K562 (cell line): ENCODE measurements at regions not wholly inside any gene's neighbourhood (a gene's known extent, or its start where the extent isn't known, plus 50 kb on each side); places are given as distances from the start of the nearest gene placed in this dataset.

Source experiments
- BCL6 ChIP-seq: fragments of 250-450 bp; sonication (Bioruptor Pico); IDR thresholded peaks from 2 replicates; pipeline ENCODE4 v1.4.0; 2020
- CEBPZ ChIP-seq: fragments of 150-350 bp; IDR thresholded peaks from 2 replicates; pipeline ENCODE4 v1.6.1; 2014; ENCODE audit warnings: low read depth, mild to moderate bottlenecking, low read length, borderline replicate concordance
- ELF2 ChIP-seq: fragments of 250-450 bp; sonication (Bioruptor Pico); IDR thresholded peaks from 2 replicates; pipeline ENCODE4 v1.5.0; 2021; ENCODE audit warnings: mild to moderate bottlenecking
- GATAD2A ChIP-seq: fragments of 450-650 bp; IDR thresholded peaks from 2 replicates; pipeline ENCODE4 v1.6.1; 2017
- KLF13 ChIP-seq: fragments of 450-650 bp; IDR thresholded peaks from 2 replicates; pipeline ENCODE4 v1.6.1; 2016; ENCODE audit warnings: missing genetic modification characterization, low read depth, mild to moderate bottlenecking, missing compliant biosample characterization, moderate library complexity, borderline replicate concordance
- MYNN ChIP-seq, 2 experiments: sonication (generic); formaldehyde crosslinking in 1 of 2; IDR thresholded peaks; 2 replicates each; pipeline versions ENCODE4 v1.5.0 to v1.6.1; 2016 to 2020; ENCODE audit warnings: antibody characterized with exemption in 1 of 2, missing genetic modification reagents in 1 of 2
- NCOA2 ChIP-seq, 2 experiments: fragments of 450-650 bp; IDR thresholded peaks; 2 replicates each; pipeline ENCODE4 v1.6.1; 2018; ENCODE audit warnings: mild to moderate bottlenecking in 2 of 2, moderate library complexity in 1 of 2; ENCODE audit not compliant: partially characterized antibody in 2 of 2
- NCOA4 ChIP-seq: fragments of 450-650 bp; IDR thresholded peaks from 2 replicates; pipeline ENCODE4 v1.6.1; 2018; ENCODE audit warnings: mild to moderate bottlenecking; ENCODE audit not compliant: partially characterized antibody
- ZKSCAN3 ChIP-seq: fragments of 250-450 bp; sonication (Bioruptor Pico); IDR thresholded peaks from 2 replicates; pipeline ENCODE4 v1.4.0; 2020
- TF ChIP-seq, protein P1 (sequence below): fragments of 450-650 bp; IDR thresholded peaks from 2 replicates; pipeline ENCODE4 v1.7.0; 2016; ENCODE audit warnings: borderline replicate concordance
- TF ChIP-seq, protein P2 (sequence below), 3 experiments: IDR thresholded peaks in 2 of 3; conservative IDR thresholded peaks in 1 of 3; 2 replicates each; pipeline ENCODE4 v1.5.1; 2011 to 2012; ENCODE audit warnings: low read length in 3 of 3, mild to moderate bottlenecking in 3 of 3, control low read depth in 2 of 3, improper control_type of control experiment in 1 of 3, inconsistent platforms in 1 of 3, low read depth in 1 of 3, mixed read lengths in 1 of 3, moderate library complexity in 1 of 3; ENCODE audit not compliant: insufficient read depth in 2 of 3
- TF ChIP-seq, protein P3 (sequence below), 2 experiments: fragments of 450-650 bp in 1 of 2; sonication (generic) in 1 of 2; formaldehyde crosslinking in 1 of 2; IDR thresholded peaks; 2 replicates each; pipeline versions ENCODE4 v1.7.1 to v1.9.0; 2016 to 2022; ENCODE audit warnings: inconsistent platforms in 1 of 2, mild to moderate bottlenecking in 1 of 2, missing genetic modification reagents in 1 of 2

- TF ChIP-seq, protein P1, sequence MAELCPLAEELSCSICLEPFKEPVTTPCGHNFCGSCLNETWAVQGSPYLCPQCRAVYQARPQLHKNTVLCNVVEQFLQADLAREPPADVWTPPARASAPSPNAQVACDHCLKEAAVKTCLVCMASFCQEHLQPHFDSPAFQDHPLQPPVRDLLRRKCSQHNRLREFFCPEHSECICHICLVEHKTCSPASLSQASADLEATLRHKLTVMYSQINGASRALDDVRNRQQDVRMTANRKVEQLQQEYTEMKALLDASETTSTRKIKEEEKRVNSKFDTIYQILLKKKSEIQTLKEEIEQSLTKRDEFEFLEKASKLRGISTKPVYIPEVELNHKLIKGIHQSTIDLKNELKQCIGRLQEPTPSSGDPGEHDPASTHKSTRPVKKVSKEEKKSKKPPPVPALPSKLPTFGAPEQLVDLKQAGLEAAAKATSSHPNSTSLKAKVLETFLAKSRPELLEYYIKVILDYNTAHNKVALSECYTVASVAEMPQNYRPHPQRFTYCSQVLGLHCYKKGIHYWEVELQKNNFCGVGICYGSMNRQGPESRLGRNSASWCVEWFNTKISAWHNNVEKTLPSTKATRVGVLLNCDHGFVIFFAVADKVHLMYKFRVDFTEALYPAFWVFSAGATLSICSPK = no peak
- no peak for TF ChIP-seq BCL6 (CRISPR knock-in tag)
- TF ChIP-seq, protein P2, sequence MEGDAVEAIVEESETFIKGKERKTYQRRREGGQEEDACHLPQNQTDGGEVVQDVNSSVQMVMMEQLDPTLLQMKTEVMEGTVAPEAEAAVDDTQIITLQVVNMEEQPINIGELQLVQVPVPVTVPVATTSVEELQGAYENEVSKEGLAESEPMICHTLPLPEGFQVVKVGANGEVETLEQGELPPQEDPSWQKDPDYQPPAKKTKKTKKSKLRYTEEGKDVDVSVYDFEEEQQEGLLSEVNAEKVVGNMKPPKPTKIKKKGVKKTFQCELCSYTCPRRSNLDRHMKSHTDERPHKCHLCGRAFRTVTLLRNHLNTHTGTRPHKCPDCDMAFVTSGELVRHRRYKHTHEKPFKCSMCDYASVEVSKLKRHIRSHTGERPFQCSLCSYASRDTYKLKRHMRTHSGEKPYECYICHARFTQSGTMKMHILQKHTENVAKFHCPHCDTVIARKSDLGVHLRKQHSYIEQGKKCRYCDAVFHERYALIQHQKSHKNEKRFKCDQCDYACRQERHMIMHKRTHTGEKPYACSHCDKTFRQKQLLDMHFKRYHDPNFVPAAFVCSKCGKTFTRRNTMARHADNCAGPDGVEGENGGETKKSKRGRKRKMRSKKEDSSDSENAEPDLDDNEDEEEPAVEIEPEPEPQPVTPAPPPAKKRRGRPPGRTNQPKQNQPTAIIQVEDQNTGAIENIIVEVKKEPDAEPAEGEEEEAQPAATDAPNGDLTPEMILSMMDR (IDR thresholded peaks at IDR 0.05 in 2 of 3, conservative IDR thresholded peaks at IDR 0.05 in 1 of 3; ENCODE audit: insufficient read depth in 2 of 3, low read depth in 1 of 3, low read length in 3 of 3) = 0 out of 6 replicates have a peak, but pooled peaks of 1 of the 3 experiments have one; percentile 7
- TF ChIP-seq NCOA2 (IDR thresholded peaks at IDR 0.05; ENCODE audit: partially characterized antibody in 2 of 2) = no peak
- TF ChIP-seq, protein P3, sequence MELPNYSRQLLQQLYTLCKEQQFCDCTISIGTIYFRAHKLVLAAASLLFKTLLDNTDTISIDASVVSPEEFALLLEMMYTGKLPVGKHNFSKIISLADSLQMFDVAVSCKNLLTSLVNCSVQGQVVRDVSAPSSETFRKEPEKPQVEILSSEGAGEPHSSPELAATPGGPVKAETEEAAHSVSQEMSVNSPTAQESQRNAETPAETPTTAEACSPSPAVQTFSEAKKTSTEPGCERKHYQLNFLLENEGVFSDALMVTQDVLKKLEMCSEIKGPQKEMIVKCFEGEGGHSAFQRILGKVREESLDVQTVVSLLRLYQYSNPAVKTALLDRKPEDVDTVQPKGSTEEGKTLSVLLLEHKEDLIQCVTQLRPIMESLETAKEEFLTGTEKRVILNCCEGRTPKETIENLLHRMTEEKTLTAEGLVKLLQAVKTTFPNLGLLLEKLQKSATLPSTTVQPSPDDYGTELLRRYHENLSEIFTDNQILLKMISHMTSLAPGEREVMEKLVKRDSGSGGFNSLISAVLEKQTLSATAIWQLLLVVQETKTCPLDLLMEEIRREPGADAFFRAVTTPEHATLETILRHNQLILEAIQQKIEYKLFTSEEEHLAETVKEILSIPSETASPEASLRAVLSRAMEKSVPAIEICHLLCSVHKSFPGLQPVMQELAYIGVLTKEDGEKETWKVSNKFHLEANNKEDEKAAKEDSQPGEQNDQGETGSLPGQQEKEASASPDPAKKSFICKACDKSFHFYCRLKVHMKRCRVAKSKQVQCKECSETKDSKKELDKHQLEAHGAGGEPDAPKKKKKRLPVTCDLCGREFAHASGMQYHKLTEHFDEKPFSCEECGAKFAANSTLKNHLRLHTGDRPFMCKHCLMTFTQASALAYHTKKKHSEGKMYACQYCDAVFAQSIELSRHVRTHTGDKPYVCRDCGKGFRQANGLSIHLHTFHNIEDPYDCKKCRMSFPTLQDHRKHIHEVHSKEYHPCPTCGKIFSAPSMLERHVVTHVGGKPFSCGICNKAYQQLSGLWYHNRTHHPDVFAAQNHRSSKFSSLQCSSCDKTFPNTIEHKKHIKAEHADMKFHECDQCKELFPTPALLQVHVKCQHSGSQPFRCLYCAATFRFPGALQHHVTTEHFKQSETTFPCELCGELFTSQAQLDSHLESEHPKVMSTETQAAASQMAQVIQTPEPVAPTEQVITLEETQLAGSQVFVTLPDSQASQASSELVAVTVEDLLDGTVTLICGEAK (IDR thresholded peaks at IDR 0.05) = no peak
- TF ChIP-seq, protein P3 (CRISPR knock-in tag; IDR thresholded peaks at IDR 0.05) = no peak
- no peak for TF ChIP-seq MYNN (IDR thresholded peaks at IDR 0.05)
- no peak for TF ChIP-seq MYNN (CRISPR knock-in tag; IDR thresholded peaks at IDR 0.05)
- TF ChIP-seq NCOA4 = no peak
- no peak for TF ChIP-seq GATAD2A
- no peak for TF ChIP-seq CEBPZ
- no peak for TF ChIP-seq ZKSCAN3 (CRISPR knock-in tag)
- TF ChIP-seq ELF2 (CRISPR knock-in tag) = no peak
- no peak for TF ChIP-seq KLF13 (tag)
These were observed 112.8 kb upstream of the PRSS3 start (continued) for GRCh38 chr9:33682551-33682950.
